ENCODE measurements at regions not wholly inside any gene's neighbourhood (a gene's known extent, or its start where the extent isn't known, plus 50 kb on each side); places are given as distances from the start of the nearest gene placed in this dataset.

DNA sequence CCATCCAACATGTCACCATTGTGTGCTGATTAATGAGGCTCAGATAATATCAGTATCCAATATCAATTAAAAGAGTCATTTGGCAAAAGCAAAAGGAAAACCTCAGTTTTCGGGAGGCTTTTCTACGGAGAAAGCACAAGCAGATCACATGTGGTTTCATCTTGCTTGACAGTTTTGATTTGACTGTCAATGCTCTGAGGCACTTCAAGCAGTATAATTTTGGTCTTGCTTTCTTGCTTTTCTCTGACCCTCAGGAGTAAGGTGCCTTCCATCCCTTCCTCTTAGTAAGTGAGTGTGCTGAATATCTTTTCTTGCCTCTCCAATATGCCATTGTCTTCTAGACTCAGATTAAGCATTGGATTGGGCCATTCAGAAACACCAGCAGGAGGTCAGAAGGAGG, 115.5 kb upstream of the CALCR start:
- no peak for TF ChIP-seq POLR2AphosphoS5 (IDR thresholded peaks at IDR 0.05; ENCODE audit: low read depth, low read length)
- TF ChIP-seq POLR2A (IDR thresholded peaks at IDR 0.05; ENCODE audit: low read depth, low read length) = no peak
- no peak for TF ChIP-seq TAF1 (IDR thresholded peaks at IDR 0.05; ENCODE audit: low read depth, low read length)

Measured in GM12891 (cell line).